Epidermal melanocyte (primary cell): ENCODE measurements at regions not wholly inside any gene's neighbourhood (a gene's known extent, or its start where the extent isn't known, plus 50 kb on each side); places are given as distances from the start of the nearest gene placed in this dataset.
"Not testable (repeated sequence)": the region's sequence is repeated elsewhere in the genome, so short reads cannot be mapped to it uniquely, and the experiment has no call there.

Experiments used
- DNase-seq: peaks from one replicate; pipeline ENCODE4 v3.0.0; 2011; ENCODE audit warnings: low spot score; ENCODE audit not compliant: insufficient read length

- no peak for DNase-seq
Measured at GRCh38 chr15:99454941-99455788, 110.6 kb upstream of the MEF2A start.

GRCh38 chr15:99455789-99456160 lies 110.0 kb upstream of the MEF2A start:
- no peak for DNase-seq

GRCh38 chr15:99464137-99464536 lies 101.6 kb upstream of the MEF2A start:
- no peak for DNase-seq

GRCh38 chr15:99466701-99467337 lies 99.0 kb upstream of the MEF2A start:
- DNase-seq, result no peak

- no peak for DNase-seq
Measured at GRCh38 chr15:99467338-99467720, 98.5 kb upstream of the MEF2A start.

GRCh38 chr15:99467853-99468464 lies 97.8 kb upstream of the MEF2A start:
- no peak for DNase-seq

GRCh38 chr15:99470204-99470603 lies 95.6 kb upstream of the MEF2A start:
- DNase-seq, result not testable (repeated sequence)

GRCh38 chr15:99472416-99473145 lies 93.2 kb upstream of the MEF2A start:
- DNase-seq, result no peak

GRCh38 chr15:99473981-99474906 lies 91.5 kb upstream of the MEF2A start:
- no peak for DNase-seq

GRCh38 chr15:99474909-99475753 lies 90.7 kb upstream of the MEF2A start:
- DNase-seq, result no peak

GRCh38 chr15:99475754-99476412 lies 89.9 kb upstream of the MEF2A start:
- no peak for DNase-seq

GRCh38 chr15:99476413-99477222 lies 89.2 kb upstream of the MEF2A start:
- no peak for DNase-seq

- no peak for DNase-seq
Measured at GRCh38 chr15:99477791-99478471, 87.9 kb upstream of the MEF2A start.

GRCh38 chr15:99478977-99479376 lies 86.8 kb upstream of the MEF2A start:
- DNase-seq, result no peak

- DNase-seq, result no peak
Measured at GRCh38 chr15:99480016-99480810, 85.6 kb upstream of the MEF2A start.

- DNase-seq, result no peak
Measured at GRCh38 chr15:99481113-99481950, 84.5 kb upstream of the MEF2A start.
